ENCODE measurements at regions not wholly inside any gene's neighbourhood (a gene's known extent, or its start where the extent isn't known, plus 50 kb on each side); places are given as distances from the start of the nearest gene placed in this dataset.

DNA sequence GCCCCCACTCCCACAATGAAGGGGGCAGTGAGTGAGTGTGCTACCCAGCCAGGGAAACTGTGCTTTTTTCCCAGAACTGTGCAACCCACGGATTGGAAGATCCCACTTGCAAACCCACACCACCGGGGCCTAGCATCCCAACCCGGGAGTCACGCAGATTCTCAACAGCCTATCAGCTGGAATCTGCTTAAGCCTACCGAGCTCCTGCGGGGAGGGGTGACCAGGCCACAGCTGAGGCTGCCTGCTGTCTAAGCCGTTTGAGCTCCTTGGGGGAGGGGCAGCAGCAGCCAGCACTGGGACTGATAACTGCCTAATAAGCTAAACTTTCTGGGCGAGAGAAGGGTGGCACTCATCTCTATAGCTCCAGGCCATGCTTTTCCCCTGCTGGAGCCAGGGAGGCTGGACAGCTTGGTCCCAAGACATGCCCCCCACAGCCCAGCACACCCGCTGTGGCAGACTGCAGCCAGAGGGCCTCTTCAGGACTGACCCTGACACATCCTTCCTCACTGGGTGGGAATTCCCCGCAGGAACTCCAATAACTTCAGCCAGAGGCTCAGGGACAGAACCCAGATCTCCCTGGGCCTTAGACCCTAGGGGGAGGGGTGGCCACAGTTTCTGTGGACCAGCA is 161.3 kb upstream of the MAGEB18 start:
- TF ChIP-seq, protein P1, sequence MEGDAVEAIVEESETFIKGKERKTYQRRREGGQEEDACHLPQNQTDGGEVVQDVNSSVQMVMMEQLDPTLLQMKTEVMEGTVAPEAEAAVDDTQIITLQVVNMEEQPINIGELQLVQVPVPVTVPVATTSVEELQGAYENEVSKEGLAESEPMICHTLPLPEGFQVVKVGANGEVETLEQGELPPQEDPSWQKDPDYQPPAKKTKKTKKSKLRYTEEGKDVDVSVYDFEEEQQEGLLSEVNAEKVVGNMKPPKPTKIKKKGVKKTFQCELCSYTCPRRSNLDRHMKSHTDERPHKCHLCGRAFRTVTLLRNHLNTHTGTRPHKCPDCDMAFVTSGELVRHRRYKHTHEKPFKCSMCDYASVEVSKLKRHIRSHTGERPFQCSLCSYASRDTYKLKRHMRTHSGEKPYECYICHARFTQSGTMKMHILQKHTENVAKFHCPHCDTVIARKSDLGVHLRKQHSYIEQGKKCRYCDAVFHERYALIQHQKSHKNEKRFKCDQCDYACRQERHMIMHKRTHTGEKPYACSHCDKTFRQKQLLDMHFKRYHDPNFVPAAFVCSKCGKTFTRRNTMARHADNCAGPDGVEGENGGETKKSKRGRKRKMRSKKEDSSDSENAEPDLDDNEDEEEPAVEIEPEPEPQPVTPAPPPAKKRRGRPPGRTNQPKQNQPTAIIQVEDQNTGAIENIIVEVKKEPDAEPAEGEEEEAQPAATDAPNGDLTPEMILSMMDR (IDR thresholded peaks at IDR 0.05): no peak
- TF ChIP-seq POLR2A (IDR thresholded peaks at IDR 0.05): no peak

Data from testis (tissue), 2 donors.